NCI-H2196 (cell line): ENCODE measurements at regions not wholly inside any gene's neighbourhood (a gene's known extent, or its start where the extent isn't known, plus 50 kb on each side); places are given as distances from the start of the nearest gene placed in this dataset.
A peak's percentile ranks its signal among the peaks of the same experiment; 100 is the strongest.

Experiments used
- DNase-seq: peaks from one replicate; lab custom pipeline; 2025; ENCODE audit not compliant: unreplicated experiment; lab: John Stamatoyannopoulos, UW

GRCh38 chr20:50399917-50400704, 110.1 kb upstream of the PTPN1 start:
- DNase-seq, result no peak

- no peak for DNase-seq
Observed at GRCh38 chr20:50400705-50401586, 109.2 kb upstream of the PTPN1 start.

GRCh38 chr20:50401587-50402418, 108.4 kb upstream of the PTPN1 start:
- DNase-seq, result no peak

GRCh38 chr20:50403565-50404418, 106.4 kb upstream of the PTPN1 start:
- peak; percentile 30 for DNase-seq

- no peak for DNase-seq
Observed at GRCh38 chr20:50404419-50405234, 105.6 kb upstream of the PTPN1 start.

GRCh38 chr20:50405235-50405914, 104.8 kb upstream of the PTPN1 start:
- no peak for DNase-seq

- DNase-seq, result no peak
Observed at GRCh38 chr20:50405915-50406609, 104.1 kb upstream of the PTPN1 start.

GRCh38 chr20:50406610-50407136, 103.5 kb upstream of the PTPN1 start:
- no peak for DNase-seq

- no peak for DNase-seq
Observed at GRCh38 chr20:50408526-50409364, 101.4 kb upstream of the PTPN1 start.

- DNase-seq, result no peak
Observed at GRCh38 chr20:50409495-50409894, 100.7 kb upstream of the PTPN1 start.

GRCh38 chr20:50410343-50410742, 99.8 kb upstream of the PTPN1 start:
- no peak for DNase-seq

- no peak for DNase-seq
Observed at GRCh38 chr20:50412069-50412468, 98.1 kb upstream of the PTPN1 start.

- DNase-seq, result no peak
Observed at GRCh38 chr20:50412499-50412898, 97.7 kb upstream of the PTPN1 start.

- DNase-seq, result no peak
Observed at GRCh38 chr20:50413088-50413500, 97.1 kb upstream of the PTPN1 start.

- DNase-seq, result no peak
Observed at GRCh38 chr20:50415021-50415515, 95.1 kb upstream of the PTPN1 start.

- DNase-seq, result no peak
Observed at GRCh38 chr20:50415516-50416268, 94.5 kb upstream of the PTPN1 start.
